AG20443 (cell line): ENCODE measurements at regions not wholly inside any gene's neighbourhood (a gene's known extent, or its start where the extent isn't known, plus 50 kb on each side); places are given as distances from the start of the nearest gene placed in this dataset.

Source experiments
- DNase-seq: peaks from one replicate; pipeline ENCODE4 v3.0.0; 2012; ENCODE audit warnings: low spot score, mixed read lengths

- DNase-seq, result no peak
Measured at GRCh38 chr6:156410649-156411048, 366.5 kb upstream of the ARID1B start.

- no peak for DNase-seq
Measured at GRCh38 chr6:156408655-156409054, 368.5 kb upstream of the ARID1B start.

GRCh38 chr6:156407334-156407733 is 369.8 kb upstream of the ARID1B start:
- DNase-seq, result no peak

GRCh38 chr6:156406688-156407087 is 370.5 kb upstream of the ARID1B start:
- DNase-seq, result no peak

- no peak for DNase-seq
Measured at GRCh38 chr6:156406099-156406498, 371.1 kb upstream of the ARID1B start.

GRCh38 chr6:156402628-156403027 is 374.6 kb upstream of the ARID1B start:
- DNase-seq, result no peak

- DNase-seq, result no peak
Measured at GRCh38 chr6:156402227-156402626, 375.0 kb upstream of the ARID1B start.

- DNase-seq, result no peak
Measured at GRCh38 chr6:156400487-156400886, 376.7 kb upstream of the ARID1B start.

GRCh38 chr6:156398966-156399365 is 378.2 kb upstream of the ARID1B start:
- DNase-seq, result no peak

- no peak for DNase-seq
Measured at GRCh38 chr6:156398371-156398770, 378.8 kb upstream of the ARID1B start.

- DNase-seq, result no peak
Measured at GRCh38 chr6:156396791-156397418, 380.3 kb upstream of the ARID1B start.

GRCh38 chr6:156396068-156396771 is 381.0 kb upstream of the ARID1B start:
- no peak for DNase-seq

GRCh38 chr6:156395276-156395675 is 381.9 kb upstream of the ARID1B start:
- no peak for DNase-seq

GRCh38 chr6:156392648-156393047 is 384.5 kb upstream of the ARID1B start:
- DNase-seq, result no peak

GRCh38 chr6:156391977-156392376 is 385.2 kb upstream of the ARID1B start:
- DNase-seq, result no peak

- DNase-seq, result no peak
Measured at GRCh38 chr6:156391061-156391672, 386.0 kb upstream of the ARID1B start.

- DNase-seq, result no peak
Measured at GRCh38 chr6:156390621-156391020, 386.6 kb upstream of the ARID1B start.

- no peak for DNase-seq
Measured at GRCh38 chr6:156389296-156389695, 387.9 kb upstream of the ARID1B start.

GRCh38 chr6:156387472-156387871 is 389.7 kb upstream of the ARID1B start:
- DNase-seq, result no peak

GRCh38 chr6:156383059-156383458 is 394.1 kb upstream of the ARID1B start:
- no peak for DNase-seq

GRCh38 chr6:156379392-156380289 is 397.5 kb upstream of the ARID1B start:
- no peak for DNase-seq

- no peak for DNase-seq
Measured at GRCh38 chr6:156378853-156379252, 398.3 kb upstream of the ARID1B start.
